ENCODE measurements at regions not wholly inside any gene's neighbourhood (a gene's known extent, or its start where the extent isn't known, plus 50 kb on each side); places are given as distances from the start of the nearest gene placed in this dataset.

DNA sequence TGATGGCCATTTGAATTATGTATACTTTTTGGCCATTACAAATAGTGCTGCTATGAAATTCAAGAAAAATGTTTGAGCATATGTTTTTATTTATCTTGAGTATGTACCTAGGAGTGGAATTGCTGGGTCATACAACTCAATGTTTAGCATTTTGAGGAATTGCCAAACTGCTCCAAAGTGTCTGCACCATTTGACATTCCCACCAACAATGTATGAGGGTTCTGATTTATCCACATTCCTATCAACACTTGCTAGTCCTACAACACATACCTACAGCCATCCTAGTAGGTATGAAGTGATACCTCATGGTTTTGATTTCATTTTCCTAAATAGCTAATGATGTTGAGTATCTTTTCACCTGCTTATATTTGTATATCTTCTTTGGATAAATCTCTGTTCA, 165.5 kb downstream of the NOC3L start:
- Histone ChIP-seq H3K27me3 (ENCODE audit: control insufficient read depth, insufficient read depth, low read length) (no peaks in the 10 kb centered on the region), H3K9me3 (ENCODE audit: control insufficient read depth, insufficient read depth, low read length) (no peaks in the 10 kb centered on the region), H3K27ac (ENCODE audit: low read depth, low read length) (no peak overlapping the region), H3K4me3 (ENCODE audit: low read depth, low read length) (no peak overlapping the region)
- CTCF ChIA-PET, result interaction anchor here (1.0 kb wide), 1 partner anchor 123 kb away, joined by 3 read pairs; no protein-coding TSS in a partner anchor
- POLR2A ChIA-PET, result no interaction called here
- TF ChIP-seq, protein P1, sequence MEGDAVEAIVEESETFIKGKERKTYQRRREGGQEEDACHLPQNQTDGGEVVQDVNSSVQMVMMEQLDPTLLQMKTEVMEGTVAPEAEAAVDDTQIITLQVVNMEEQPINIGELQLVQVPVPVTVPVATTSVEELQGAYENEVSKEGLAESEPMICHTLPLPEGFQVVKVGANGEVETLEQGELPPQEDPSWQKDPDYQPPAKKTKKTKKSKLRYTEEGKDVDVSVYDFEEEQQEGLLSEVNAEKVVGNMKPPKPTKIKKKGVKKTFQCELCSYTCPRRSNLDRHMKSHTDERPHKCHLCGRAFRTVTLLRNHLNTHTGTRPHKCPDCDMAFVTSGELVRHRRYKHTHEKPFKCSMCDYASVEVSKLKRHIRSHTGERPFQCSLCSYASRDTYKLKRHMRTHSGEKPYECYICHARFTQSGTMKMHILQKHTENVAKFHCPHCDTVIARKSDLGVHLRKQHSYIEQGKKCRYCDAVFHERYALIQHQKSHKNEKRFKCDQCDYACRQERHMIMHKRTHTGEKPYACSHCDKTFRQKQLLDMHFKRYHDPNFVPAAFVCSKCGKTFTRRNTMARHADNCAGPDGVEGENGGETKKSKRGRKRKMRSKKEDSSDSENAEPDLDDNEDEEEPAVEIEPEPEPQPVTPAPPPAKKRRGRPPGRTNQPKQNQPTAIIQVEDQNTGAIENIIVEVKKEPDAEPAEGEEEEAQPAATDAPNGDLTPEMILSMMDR (IDR thresholded peaks at IDR 0.05; ENCODE audit: low read depth, low read length), result no peak
- DNase-seq (ENCODE audit: low read depth, low spot score), result no peak

DNA sequence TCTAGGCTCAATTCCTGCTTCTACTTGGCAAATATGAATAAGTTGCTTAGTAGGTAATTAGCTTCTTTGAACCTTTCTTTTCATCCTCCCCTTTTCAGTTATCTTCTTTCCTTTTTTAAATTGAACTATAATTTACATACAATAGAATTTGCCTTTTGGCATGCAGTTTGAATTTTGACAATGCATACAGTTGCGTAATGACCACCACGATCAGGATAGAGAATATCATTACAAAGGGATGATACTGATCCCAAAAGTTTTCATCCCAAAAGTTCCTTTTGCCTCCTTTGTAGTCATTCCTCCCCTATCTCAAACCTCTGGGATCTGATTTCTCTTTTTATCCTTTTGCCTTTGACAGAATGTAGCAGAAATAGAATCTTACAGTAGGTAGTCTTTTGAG, 164.4 kb downstream of the NOC3L start:
- DNase-seq (ENCODE audit: low read depth, low spot score), result no peak
- ChIA-PET POLR2A (no interaction called here), CTCF (interaction anchor here (1.0 kb wide), 1 partner anchor 121 kb away, joined by 3 read pairs; no protein-coding TSS in a partner anchor)
- Histone ChIP-seq H3K27ac (ENCODE audit: low read depth, low read length) (no peak overlapping the region), H3K27me3 (ENCODE audit: control insufficient read depth, insufficient read depth, low read length) (no peaks in the 10 kb centered on the region), H3K9me3 (ENCODE audit: control insufficient read depth, insufficient read depth, low read length) (no peaks in the 10 kb centered on the region), H3K4me3 (ENCODE audit: low read depth, low read length) (no peak overlapping the region)
- TF ChIP-seq, protein P1 (IDR thresholded peaks at IDR 0.05; ENCODE audit: low read depth, low read length), result no peak

DNA sequence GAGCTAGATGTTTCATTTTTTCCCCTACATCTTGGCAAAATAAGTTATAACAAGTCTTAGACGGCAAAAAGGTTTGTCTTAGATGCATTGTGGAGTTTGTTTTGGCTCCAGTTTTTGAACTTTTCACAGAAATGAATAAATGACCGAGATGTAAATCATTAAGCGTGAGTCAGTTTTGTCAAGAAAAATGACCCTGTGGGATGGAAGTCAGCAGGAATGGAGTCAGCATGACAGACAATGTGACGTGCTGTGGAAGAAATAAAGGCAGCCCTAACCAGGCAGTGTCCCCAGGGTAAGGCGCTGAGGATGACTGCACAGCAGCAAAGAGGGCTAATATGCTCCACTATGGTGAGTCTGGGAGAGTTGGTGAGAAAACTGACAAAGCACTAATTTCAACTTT, 163.2 kb downstream of the NOC3L start:
- TF ChIP-seq, protein P1 (IDR thresholded peaks at IDR 0.05; ENCODE audit: low read depth, low read length), result no peak
- no peak for DNase-seq (ENCODE audit: low read depth, low spot score)
- Histone ChIP-seq H3K9me3 (ENCODE audit: control insufficient read depth, insufficient read depth, low read length) (no peaks in the 10 kb centered on the region), H3K4me3 (ENCODE audit: low read depth, low read length) (no peak overlapping the region), H3K27ac (ENCODE audit: low read depth, low read length) (no peak overlapping the region), H3K27me3 (ENCODE audit: control insufficient read depth, insufficient read depth, low read length) (no peaks in the 10 kb centered on the region)
- CTCF ChIA-PET, result interaction anchor here (0.6 kb wide), 1 partner anchor 100 kb away, joined by 4 read pairs; no protein-coding TSS in a partner anchor
- POLR2A ChIA-PET, result no interaction called here

DNA sequence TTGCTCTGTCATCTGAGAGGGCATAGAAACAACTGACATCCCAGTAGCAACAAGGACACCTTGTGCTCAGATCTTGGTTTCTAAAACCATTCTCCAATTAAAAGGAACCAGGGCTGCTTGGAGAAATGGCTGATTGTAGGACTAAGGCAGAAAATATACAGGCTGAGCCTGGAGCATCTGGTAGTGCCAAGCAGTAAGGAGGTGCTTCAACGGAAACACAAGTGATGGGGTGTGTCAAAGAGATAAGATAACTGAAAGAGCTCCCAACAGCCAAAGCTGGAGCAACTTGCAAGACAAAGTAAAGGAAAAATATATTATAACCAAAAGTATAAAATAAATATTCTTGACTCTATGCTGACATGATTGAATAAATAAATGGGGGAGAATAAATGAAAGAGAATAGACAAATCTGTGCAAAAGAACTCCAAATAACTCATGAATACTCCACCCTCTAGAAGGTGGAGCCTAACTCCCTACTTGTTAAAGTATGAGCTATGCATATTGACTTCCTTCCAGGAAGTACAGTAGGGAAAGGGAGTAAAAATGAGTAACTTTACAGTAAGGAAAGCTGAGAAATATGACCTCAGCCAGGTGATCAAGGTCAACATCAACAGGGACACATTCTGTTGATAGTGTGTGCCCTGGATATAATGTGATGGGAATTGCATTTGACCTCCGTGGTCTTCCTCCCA, 162.4 kb downstream of the NOC3L start:
- TF ChIP-seq, protein P1 (IDR thresholded peaks at IDR 0.05; ENCODE audit: low read depth, low read length), result no peak
- Histone ChIP-seq H3K4me3 (ENCODE audit: low read depth, low read length) (no peak overlapping the region), H3K9me3 (ENCODE audit: control insufficient read depth, insufficient read depth, low read length) (no peaks in the 10 kb centered on the region), H3K27me3 (ENCODE audit: control insufficient read depth, insufficient read depth, low read length) (no peaks in the 10 kb centered on the region), H3K27ac (ENCODE audit: low read depth, low read length) (no peak overlapping the region)
- ChIA-PET CTCF (interaction anchor here (0.6 kb wide), 1 partner anchor 101 kb away, joined by 4 read pairs; no protein-coding TSS in a partner anchor), POLR2A (no interaction called here)
- DNase-seq (ENCODE audit: low read depth, low spot score), result no peak

DNA sequence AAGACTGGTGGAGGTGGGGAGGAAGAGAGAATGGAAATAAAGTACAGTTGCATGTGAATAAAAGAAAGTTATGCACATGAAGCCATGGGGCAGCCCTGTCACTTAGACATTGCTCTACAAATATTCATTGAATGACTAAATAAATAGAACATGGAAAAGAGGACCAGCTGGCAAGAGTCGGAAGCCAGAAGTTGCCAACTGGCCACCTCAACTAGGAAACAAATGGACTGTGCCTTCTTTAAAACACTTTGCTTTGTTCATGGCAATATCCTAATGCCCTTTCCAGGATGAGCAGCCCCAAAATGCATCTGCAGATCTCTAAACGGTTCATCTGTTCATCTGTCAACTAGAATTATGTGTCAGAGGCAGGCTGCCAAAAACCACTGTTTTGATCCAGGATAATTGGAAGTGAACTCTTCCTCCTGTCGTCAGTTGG, 157.3 kb downstream of the NOC3L start:
- Histone ChIP-seq H3K4me3 (ENCODE audit: low read depth, low read length) (no peak overlapping the region), H3K27me3 (ENCODE audit: control insufficient read depth, insufficient read depth, low read length) (no peaks in the 10 kb centered on the region), H3K27ac (ENCODE audit: low read depth, low read length) (no peak overlapping the region), H3K9me3 (ENCODE audit: control insufficient read depth, insufficient read depth, low read length) (peaks cover 2% of the 10 kb centered on the region; the same call in 1 of the 2 replicates)
- ChIA-PET CTCF (interaction anchor here (1.7 kb wide), 1 partner anchor 239 kb away, joined by 4 read pairs; no protein-coding TSS in a partner anchor), POLR2A (no interaction called here)
- DNase-seq (ENCODE audit: low read depth, low spot score), result no peak
- TF ChIP-seq, protein P1 (IDR thresholded peaks at IDR 0.05; ENCODE audit: low read depth, low read length), result no peak

All from AG04450 (cell line).